Sigmoid colon (tissue), 4 donors: ENCODE measurements at regions not wholly inside any gene's neighbourhood (a gene's known extent, or its start where the extent isn't known, plus 50 kb on each side); places are given as distances from the start of the nearest gene placed in this dataset.

Source experiments
- EP300 ChIP-seq, 4 donors: sonication (generic); formaldehyde crosslinking; IDR thresholded peaks; one replicate each; pipeline ENCODE4 v1.6.1; 2017; ENCODE audit warnings: antibody characterized with exemption in 4 of 4
- POLR2AphosphoS5 ChIP-seq, 4 donors: sonication (generic); formaldehyde crosslinking; IDR thresholded peaks; one replicate each; pipeline ENCODE4 v1.6.1; 2017; ENCODE audit warnings: antibody characterized with exemption in 4 of 4
- TF ChIP-seq, protein P1 (sequence below), 4 experiments: fragments of 450-650 bp in 3 of 4; fragments of 200-600 bp in 1 of 4; IDR thresholded peaks; one replicate each; pipeline ENCODE4 v1.5.1; 2016 to 2019; ENCODE audit warnings: antibody characterized with exemption in 4 of 4, mild to moderate bottlenecking in 3 of 4, moderate library complexity in 2 of 4

DNA sequence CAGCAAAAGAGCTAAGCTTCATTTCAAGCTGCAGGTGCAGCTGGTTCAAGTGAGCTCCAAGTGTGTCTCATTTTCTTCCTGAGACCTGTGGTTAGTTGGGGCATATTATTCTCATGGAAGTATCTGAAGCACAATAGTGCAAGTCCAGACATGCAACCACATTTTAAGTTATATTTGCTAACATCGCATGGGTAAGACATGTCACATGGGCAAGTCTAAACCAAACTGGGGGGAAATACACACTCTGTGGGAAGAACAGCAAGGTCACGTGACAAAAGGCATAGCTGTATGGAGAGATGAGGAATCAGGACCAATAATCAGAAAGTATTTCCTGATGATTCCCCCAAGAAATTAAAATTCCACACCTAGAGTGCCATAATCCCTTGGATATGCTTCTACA lies 94.9 kb upstream of the NDP start:
- no peak for TF ChIP-seq EP300 (IDR thresholded peaks at IDR 0.05)
- no peak for TF ChIP-seq POLR2AphosphoS5 (IDR thresholded peaks at IDR 0.05)
- TF ChIP-seq, protein P1, sequence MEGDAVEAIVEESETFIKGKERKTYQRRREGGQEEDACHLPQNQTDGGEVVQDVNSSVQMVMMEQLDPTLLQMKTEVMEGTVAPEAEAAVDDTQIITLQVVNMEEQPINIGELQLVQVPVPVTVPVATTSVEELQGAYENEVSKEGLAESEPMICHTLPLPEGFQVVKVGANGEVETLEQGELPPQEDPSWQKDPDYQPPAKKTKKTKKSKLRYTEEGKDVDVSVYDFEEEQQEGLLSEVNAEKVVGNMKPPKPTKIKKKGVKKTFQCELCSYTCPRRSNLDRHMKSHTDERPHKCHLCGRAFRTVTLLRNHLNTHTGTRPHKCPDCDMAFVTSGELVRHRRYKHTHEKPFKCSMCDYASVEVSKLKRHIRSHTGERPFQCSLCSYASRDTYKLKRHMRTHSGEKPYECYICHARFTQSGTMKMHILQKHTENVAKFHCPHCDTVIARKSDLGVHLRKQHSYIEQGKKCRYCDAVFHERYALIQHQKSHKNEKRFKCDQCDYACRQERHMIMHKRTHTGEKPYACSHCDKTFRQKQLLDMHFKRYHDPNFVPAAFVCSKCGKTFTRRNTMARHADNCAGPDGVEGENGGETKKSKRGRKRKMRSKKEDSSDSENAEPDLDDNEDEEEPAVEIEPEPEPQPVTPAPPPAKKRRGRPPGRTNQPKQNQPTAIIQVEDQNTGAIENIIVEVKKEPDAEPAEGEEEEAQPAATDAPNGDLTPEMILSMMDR (IDR thresholded peaks at IDR 0.05) = no peak
